HG03066 (cell line): ENCODE measurements at regions not wholly inside any gene's neighbourhood (a gene's known extent, or its start where the extent isn't known, plus 50 kb on each side); places are given as distances from the start of the nearest gene placed in this dataset.
A peak's percentile ranks its signal among the peaks of the same experiment; 100 is the strongest.

Source experiments
- ATAC-seq: cut with Tn5 transposase; IDR thresholded peaks from one replicate; pipeline ENCODE4 v1.9.1; 2021; ENCODE audit warnings: low read depth; ENCODE audit not compliant: unreplicated experiment

DNA sequence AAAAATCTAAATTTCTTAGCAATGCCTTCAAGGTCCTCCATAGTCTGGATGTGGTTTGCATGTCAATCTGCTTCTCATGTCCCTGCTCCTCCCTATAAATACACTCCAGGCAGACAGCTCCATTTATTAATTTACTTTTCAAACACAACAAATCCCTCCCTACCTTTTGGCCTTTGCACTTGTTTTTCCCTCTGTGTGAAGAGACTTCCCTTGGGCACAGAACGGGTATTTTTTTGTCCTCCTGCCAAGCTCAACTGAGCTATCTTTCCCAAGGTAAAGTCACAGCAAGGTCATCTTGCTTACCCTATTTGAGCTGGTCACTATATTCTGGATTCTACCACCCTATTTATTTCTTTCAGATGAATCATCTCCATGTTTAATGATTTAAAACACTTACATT, 159.6 kb upstream of the ANKH start:
- ATAC-seq = no peak

- no peak for ATAC-seq
Measured at GRCh38 chr5:15027764-15028163, 156.2 kb upstream of the ANKH start.

GRCh38 chr5:15026944-15027343, 155.4 kb upstream of the ANKH start:
- ATAC-seq = no peak

- no peak for ATAC-seq
Measured at GRCh38 chr5:15026011-15026893, 154.7 kb upstream of the ANKH start.

DNA sequence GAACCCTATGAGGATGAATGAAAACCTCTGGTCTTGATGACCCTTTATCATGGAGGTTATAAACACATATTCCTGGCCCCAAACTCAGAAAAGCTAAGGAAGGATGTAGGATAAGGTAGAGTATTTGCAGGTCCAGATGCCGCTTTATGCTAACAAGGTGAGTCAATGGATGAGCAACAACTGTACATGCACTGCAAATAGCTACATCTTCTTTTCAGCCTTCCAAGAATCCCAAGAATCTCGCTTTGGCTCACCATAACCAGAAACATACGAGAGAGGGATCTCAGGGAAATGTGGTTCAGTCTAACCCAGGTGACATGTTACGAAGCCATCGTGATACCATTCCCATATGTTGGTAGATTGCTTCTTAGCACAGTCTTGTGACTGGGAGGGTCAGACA, 152.3 kb upstream of the ANKH start:
- ATAC-seq = no peak

DNA sequence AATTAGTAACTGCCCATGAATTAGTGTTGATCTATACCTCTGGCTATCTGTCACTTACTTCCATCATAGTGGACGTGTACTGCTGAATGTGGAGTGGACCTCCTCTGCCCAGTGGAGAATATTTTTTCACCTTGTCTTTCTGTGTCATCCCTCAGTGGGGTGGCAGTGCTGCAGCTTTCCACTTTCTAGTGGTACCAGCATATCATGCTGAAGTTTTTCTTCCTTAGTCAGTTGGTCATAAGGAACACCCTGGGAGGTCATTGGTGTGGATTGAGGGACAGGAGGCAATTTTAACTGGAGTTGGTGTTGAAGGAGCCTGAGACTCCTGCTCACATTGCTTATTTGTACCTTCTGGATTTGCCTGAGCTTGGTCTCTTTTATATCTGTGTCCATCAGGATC, 151.7 kb upstream of the ANKH start:
- ATAC-seq = no peak

DNA sequence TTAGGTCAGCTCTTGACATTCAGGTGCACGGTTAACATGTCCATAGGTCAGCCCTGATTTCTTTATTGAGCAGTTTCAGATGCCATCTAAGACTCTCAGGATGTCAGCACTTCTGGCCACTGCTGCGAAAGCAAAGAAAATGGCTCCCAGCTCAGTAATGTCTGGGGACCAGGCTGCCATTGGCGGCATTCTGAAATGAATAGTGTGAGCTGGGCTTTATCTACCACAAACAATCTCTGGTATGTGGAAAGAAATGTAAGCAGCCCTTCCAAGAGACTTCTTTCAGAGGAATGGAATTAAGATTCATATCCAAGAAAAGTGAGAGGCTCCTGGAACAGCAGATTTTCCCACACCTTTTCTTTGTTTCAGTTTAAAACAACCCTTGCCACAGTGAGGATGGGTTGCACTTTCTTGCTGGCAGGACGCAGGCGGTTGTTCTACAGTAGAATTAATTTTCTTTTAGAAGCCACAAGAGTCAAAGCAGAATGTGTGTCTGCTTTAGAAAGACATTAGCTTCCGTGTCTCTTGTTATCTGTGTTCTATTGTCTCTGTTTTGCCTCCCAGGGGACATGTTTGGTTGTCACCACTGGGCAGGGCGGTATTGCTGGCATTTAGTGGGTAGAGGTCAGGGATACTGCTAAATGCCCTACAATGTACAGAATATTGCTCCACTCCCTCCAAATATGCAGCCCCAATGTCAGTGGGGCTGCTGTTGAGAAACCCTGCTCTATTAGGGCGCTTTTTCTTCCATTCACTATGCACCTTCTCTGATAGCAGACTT, 149.9 kb upstream of the ANKH start:
- no peak for ATAC-seq

GRCh38 chr5:15020736-15021135, 149.2 kb upstream of the ANKH start:
- ATAC-seq = no peak

DNA sequence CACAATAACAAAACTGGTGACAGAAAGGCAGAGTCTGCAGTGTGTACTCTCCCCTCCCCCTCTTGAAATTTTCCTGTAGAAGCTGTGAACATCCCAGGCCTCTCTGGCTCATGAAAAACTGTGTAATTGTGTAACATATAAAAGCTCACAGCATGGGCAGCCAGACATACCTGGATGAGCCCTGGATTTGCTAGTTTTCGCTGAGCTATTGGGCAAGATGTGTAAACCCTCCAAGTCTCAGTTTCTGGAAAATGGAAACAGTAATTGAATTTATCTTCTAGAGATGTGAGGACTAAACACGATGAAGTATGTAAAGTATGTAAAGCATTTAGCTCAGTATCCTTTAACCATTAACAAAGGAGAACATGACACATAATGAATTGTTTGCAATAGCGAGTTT, 143.2 kb upstream of the ANKH start:
- ATAC-seq = no peak

DNA sequence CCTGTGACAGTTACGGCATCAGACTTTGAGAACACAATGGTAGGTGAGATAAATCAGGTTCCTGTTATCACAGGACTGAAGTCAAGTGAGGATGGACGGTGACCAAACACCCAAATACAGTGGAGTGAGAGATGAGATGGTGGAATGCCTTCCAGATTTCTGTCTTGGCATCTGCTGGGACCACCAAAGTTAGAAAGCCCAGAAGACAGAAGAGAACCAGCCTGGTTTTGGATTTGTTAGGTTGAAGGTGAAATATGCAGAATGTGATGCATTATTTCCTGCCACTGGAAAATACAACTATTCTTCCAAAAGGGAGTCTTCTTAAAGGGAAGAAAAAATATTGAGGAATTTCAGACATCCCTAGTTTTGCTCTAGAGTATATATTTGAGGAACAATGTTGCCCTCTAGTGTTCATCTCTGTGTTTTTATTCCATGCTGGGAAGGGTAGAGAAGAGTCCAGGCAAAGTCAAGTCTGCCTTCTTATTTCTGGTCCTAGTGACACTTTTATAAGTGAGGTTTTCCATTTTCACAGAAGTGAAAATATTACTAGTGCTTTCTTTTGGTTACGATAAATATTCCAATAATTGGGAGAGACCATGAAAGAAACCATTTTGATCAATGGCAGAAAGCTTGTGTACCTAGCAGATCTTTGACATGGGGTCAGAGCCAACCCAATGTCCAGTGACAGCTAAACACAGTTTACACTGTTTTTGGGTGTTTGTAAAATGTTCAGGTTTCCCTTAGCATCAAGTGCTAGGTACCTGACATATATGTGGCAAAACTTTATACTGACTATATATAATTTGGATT, 142.3 kb upstream of the ANKH start:
- no peak for ATAC-seq

GRCh38 chr5:15012061-15012460, 140.5 kb upstream of the ANKH start:
- no peak for ATAC-seq

GRCh38 chr5:15010936-15011335, 139.4 kb upstream of the ANKH start:
- ATAC-seq = no peak

DNA sequence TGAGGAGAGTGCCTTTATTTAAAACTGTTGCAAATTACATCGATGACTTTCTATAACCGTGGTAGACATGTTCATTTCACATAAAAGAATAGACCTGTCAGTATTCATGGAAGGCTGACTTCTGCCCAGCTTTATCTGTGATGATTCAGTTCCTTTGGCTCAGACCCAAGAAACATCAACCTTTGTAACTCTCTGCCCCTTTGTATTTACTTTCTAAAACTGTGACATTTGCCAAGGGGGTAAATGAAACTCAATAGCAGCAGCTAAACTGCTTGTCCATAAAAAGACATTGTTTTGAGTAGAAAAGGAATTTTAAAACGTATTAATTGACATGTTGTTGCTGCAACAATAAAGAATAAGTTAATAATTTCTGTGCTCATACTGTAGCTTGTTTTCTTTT, 137.8 kb upstream of the ANKH start:
- no peak for ATAC-seq

- ATAC-seq = no peak
Measured at GRCh38 chr5:15008921-15009320, 137.3 kb upstream of the ANKH start.

- ATAC-seq = no peak
Measured at GRCh38 chr5:15008476-15008875, 136.9 kb upstream of the ANKH start.

DNA sequence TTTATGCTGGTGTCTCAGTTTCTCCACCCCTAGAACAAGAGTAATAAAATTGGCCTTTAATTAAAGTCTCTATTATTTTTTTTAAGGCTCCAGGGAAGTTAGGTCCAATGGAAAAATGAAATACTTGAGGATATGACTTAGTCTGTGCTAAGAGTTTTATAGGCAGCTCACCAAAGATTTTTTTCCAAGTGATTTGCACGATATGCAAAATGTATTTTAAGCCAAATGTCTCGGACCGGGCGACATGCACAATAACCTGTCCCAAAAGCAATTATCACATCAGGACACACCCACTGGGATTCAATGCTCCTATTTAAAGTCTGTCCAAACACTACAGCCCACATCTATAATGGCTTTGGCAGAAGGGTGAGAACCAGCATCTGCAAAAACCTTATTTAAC, 136.1 kb upstream of the ANKH start:
- ATAC-seq = no peak

- no peak for ATAC-seq
Measured at GRCh38 chr5:15004506-15004905, 132.9 kb upstream of the ANKH start.

- ATAC-seq = peak; percentile 94
Measured at GRCh38 chr5:15003511-15003920, 131.9 kb upstream of the ANKH start.

GRCh38 chr5:15002791-15003190, 131.2 kb upstream of the ANKH start:
- no peak for ATAC-seq

GRCh38 chr5:15002173-15002572, 130.6 kb upstream of the ANKH start:
- no peak for ATAC-seq

GRCh38 chr5:15001517-15001916, 129.9 kb upstream of the ANKH start:
- no peak for ATAC-seq
